Astrocyte of the spinal cord (primary cell): ENCODE measurements at regions not wholly inside any gene's neighbourhood (a gene's known extent, or its start where the extent isn't known, plus 50 kb on each side); places are given as distances from the start of the nearest gene placed in this dataset.
A peak's percentile ranks its signal among the peaks of the same experiment; 100 is the strongest.

Experiments used
- DNase-seq: peaks from one replicate; pipeline ENCODE4 v3.0.0; 2011; ENCODE audit warnings: low read depth, low spot score
- H3K4me3 ChIP-seq: 2 replicates; pipeline ENCODE4 v1.5.1; 2011; ENCODE audit warnings: low read depth, mild to moderate bottlenecking, low read length, moderate library complexity
- CTCF ChIP-seq: IDR thresholded peaks from 2 replicates; pipeline ENCODE4 v1.5.1; 2012; ENCODE audit warnings: low read depth, mild to moderate bottlenecking, low read length, inconsistent platforms
- in situ Hi-C: cut with HindIII; loops from 2 replicates; pipeline ENCODE4 v1.10.0; 2017; ENCODE audit warnings: low sequenced_read_pairs

GRCh38 chr9:89923174-89923573 lies 318.4 kb downstream of the GADD45G start:
- in situ Hi-C loops, result no loop called here
- H3K4me3 ChIP-seq, result no peak overlapping the region
- no peak for TF ChIP-seq CTCF
- no peak for DNase-seq

- in situ Hi-C loops, result no loop called here
- DNase-seq, result peak; percentile 19
- no peak overlapping the region for H3K4me3 ChIP-seq
- TF ChIP-seq CTCF, result peak; percentile 20
Measured at GRCh38 chr9:89923961-89924504, 319.2 kb downstream of the GADD45G start.

- no peak for TF ChIP-seq CTCF
- in situ Hi-C loops, result no loop called here
- no peak overlapping the region for H3K4me3 ChIP-seq
- no peak for DNase-seq
Measured at GRCh38 chr9:89924611-89925010, 319.8 kb downstream of the GADD45G start.

- in situ Hi-C loops, result no loop called here
- DNase-seq, result no peak
- H3K4me3 ChIP-seq, result no peak overlapping the region
- no peak for TF ChIP-seq CTCF
Measured at GRCh38 chr9:89926167-89926566, 321.4 kb downstream of the GADD45G start.

GRCh38 chr9:89926691-89927220 lies 321.9 kb downstream of the GADD45G start:
- no peak overlapping the region for H3K4me3 ChIP-seq
- no peak for DNase-seq
- no peak for TF ChIP-seq CTCF
- in situ Hi-C loops, result no loop called here

- no peak for DNase-seq
- in situ Hi-C loops, result no loop called here
- TF ChIP-seq CTCF, result no peak
- H3K4me3 ChIP-seq, result no peak overlapping the region
Measured at GRCh38 chr9:89928106-89928505, 323.3 kb downstream of the GADD45G start.
